Panc1 (cell line): ENCODE measurements at regions not wholly inside any gene's neighbourhood (a gene's known extent, or its start where the extent isn't known, plus 50 kb on each side); places are given as distances from the start of the nearest gene placed in this dataset.

Experiments used
- ATAC-seq: fragments of 200-7000 bp; cut with Tn5 transposase; 2 replicates; pipeline ENCODE4 v1.9.1; 2020; ENCODE audit warnings: mild to moderate bottlenecking, moderate library complexity
- BruUV-seq: library from RNA; stranded (reverse); fragments of 400-500 nt; replicated peaks from 2 replicates; lab custom pipeline; 2021; lab: Mats Ljungman, UMichigan
- CTCF ChIA-PET: fragments of 300-600 bp; sonication (Branson Sonifier 250); formaldehyde crosslinking; loops from one replicate; lab custom pipeline; 2022; ENCODE audit warnings: antibody characterized with exemption; lab: Charles Lee
- POLR2A ChIA-PET: fragments of 300-600 bp; sonication (Branson Sonifier 250); formaldehyde crosslinking; loops from one replicate; lab custom pipeline; 2022; ENCODE audit warnings: antibody characterized with exemption; lab: Charles Lee
- DNase-seq: peaks from one replicate; pipeline ENCODE4 v3.0.0-alpha.2; 2010; ENCODE audit warnings: low read depth, low spot score
- H3K27ac ChIP-seq: 2 replicates; pipeline ENCODE4 v1.5.1; 2011; ENCODE audit warnings: mild to moderate bottlenecking, low read length, inconsistent platforms
- H3K27me3 ChIP-seq: fragments of 200-500 bp; sonication (Bioruptor generic); 2 replicates; pipeline ENCODE4 v1.6.0; 2014; ENCODE audit warnings: low read length, inconsistent platforms; ENCODE audit not compliant: control insufficient read depth, insufficient read depth
- H3K36me3 ChIP-seq: fragments of 200-500 bp; sonication (Bioruptor generic); 2 replicates; pipeline ENCODE4 v1.5.1; 2014; ENCODE audit warnings: inconsistent platforms, mild to moderate bottlenecking, low read length, moderate library complexity; ENCODE audit not compliant: control insufficient read depth, insufficient read depth
- H3K4me1 ChIP-seq: 2 replicates; pipeline ENCODE4 v1.5.1; 2011; ENCODE audit warnings: inconsistent platforms, mild to moderate bottlenecking, low read length, moderate library complexity; ENCODE audit not compliant: control insufficient read depth, insufficient read depth
- H3K4me3 ChIP-seq, 2 experiments: 2 replicates each; pipeline ENCODE4 v1.5.1; 2011 to 2012; ENCODE audit warnings: low read depth in 2 of 2, low read length in 2 of 2, mild to moderate bottlenecking in 2 of 2, inconsistent platforms in 1 of 2, moderate library complexity in 1 of 2
- H3K9me3 ChIP-seq: fragments of 200-500 bp; sonication (Bioruptor generic); 2 replicates; pipeline ENCODE4 v1.5.1; 2014; ENCODE audit warnings: low read depth, mild to moderate bottlenecking, inconsistent platforms, low read length, moderate library complexity; ENCODE audit not compliant: control insufficient read depth, insufficient read depth
- POLR2AphosphoS5 ChIP-seq: IDR thresholded peaks from 2 replicates; pipeline ENCODE4 v1.6.1; 2012; ENCODE audit warnings: mild to moderate bottlenecking, low read depth, low read length, moderate library complexity
- SIN3A ChIP-seq: IDR thresholded peaks from 2 replicates; pipeline ENCODE4 v1.6.1; 2012; ENCODE audit warnings: low read depth, mild to moderate bottlenecking, low read length, moderate library complexity, borderline replicate concordance; ENCODE audit not compliant: insufficient read depth
- TCF7L2 ChIP-seq: IDR thresholded peaks from 2 replicates; pipeline ENCODE4 v1.6.1; 2011; ENCODE audit warnings: mild to moderate bottlenecking, low read depth, low read length, inconsistent platforms
- in situ Hi-C: cut with HindIII; loops from 2 replicates; pipeline ENCODE4 v1.10.0; 2016; ENCODE audit warnings: low sequenced_read_pairs, low pct_unique_long_range_greater_than_20kb
- intact Hi-C: fragments of 100-400 bp; cut with micrococcal nuclease; formaldehyde crosslinking; loops from one replicate; pipeline ENCODE4 v1.10.0; 2022; ENCODE audit not compliant: unreplicated experiment
- TF ChIP-seq, protein P1 (sequence below), 2 experiments: IDR thresholded peaks; 2 replicates each; pipeline ENCODE4 v1.6.1; 2011 to 2012; ENCODE audit warnings: low read depth in 2 of 2, control low read depth in 1 of 2, low read length in 1 of 2, mild to moderate bottlenecking in 1 of 2, moderate library complexity in 1 of 2; ENCODE audit not compliant: insufficient read depth in 1 of 2
- TF ChIP-seq, protein P2 (sequence below): fragments of 450-650 bp; IDR thresholded peaks from 2 replicates; pipeline ENCODE4 v1.5.1; 2017; ENCODE audit warnings: mild to moderate bottlenecking

GRCh38 chr12:25866586-25867378 lies 91.7 kb upstream of the RASSF8 start:
- in situ Hi-C loops (no loop called here), intact Hi-C loops (no loop called here)
- ChIA-PET POLR2A (interaction anchor here (0.7 kb wide), 1 partner anchor 18 kb away, joined by 4 read pairs; no protein-coding TSS in a partner anchor), CTCF (no interaction called here)
- Histone ChIP-seq H3K4me1 (no peaks in the 10 kb centered on the region), H3K9me3 (no peaks in the 10 kb centered on the region), H3K27me3 (peaks cover 4% of the 10 kb centered on the region), H3K27ac (no peak overlapping the region), H3K36me3 (no peaks in the 10 kb centered on the region), H3K4me3 (no peak overlapping the region)
- DNase-seq: no peak
- TF ChIP-seq, protein P1, sequence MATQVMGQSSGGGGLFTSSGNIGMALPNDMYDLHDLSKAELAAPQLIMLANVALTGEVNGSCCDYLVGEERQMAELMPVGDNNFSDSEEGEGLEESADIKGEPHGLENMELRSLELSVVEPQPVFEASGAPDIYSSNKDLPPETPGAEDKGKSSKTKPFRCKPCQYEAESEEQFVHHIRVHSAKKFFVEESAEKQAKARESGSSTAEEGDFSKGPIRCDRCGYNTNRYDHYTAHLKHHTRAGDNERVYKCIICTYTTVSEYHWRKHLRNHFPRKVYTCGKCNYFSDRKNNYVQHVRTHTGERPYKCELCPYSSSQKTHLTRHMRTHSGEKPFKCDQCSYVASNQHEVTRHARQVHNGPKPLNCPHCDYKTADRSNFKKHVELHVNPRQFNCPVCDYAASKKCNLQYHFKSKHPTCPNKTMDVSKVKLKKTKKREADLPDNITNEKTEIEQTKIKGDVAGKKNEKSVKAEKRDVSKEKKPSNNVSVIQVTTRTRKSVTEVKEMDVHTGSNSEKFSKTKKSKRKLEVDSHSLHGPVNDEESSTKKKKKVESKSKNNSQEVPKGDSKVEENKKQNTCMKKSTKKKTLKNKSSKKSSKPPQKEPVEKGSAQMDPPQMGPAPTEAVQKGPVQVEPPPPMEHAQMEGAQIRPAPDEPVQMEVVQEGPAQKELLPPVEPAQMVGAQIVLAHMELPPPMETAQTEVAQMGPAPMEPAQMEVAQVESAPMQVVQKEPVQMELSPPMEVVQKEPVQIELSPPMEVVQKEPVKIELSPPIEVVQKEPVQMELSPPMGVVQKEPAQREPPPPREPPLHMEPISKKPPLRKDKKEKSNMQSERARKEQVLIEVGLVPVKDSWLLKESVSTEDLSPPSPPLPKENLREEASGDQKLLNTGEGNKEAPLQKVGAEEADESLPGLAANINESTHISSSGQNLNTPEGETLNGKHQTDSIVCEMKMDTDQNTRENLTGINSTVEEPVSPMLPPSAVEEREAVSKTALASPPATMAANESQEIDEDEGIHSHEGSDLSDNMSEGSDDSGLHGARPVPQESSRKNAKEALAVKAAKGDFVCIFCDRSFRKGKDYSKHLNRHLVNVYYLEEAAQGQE (IDR thresholded peaks at IDR 0.05; ENCODE audit: insufficient read depth in 1 of 2, low read depth in 2 of 2, low read length in 1 of 2): no peak
- no peak for TF ChIP-seq POLR2AphosphoS5
- TF ChIP-seq, protein P2, sequence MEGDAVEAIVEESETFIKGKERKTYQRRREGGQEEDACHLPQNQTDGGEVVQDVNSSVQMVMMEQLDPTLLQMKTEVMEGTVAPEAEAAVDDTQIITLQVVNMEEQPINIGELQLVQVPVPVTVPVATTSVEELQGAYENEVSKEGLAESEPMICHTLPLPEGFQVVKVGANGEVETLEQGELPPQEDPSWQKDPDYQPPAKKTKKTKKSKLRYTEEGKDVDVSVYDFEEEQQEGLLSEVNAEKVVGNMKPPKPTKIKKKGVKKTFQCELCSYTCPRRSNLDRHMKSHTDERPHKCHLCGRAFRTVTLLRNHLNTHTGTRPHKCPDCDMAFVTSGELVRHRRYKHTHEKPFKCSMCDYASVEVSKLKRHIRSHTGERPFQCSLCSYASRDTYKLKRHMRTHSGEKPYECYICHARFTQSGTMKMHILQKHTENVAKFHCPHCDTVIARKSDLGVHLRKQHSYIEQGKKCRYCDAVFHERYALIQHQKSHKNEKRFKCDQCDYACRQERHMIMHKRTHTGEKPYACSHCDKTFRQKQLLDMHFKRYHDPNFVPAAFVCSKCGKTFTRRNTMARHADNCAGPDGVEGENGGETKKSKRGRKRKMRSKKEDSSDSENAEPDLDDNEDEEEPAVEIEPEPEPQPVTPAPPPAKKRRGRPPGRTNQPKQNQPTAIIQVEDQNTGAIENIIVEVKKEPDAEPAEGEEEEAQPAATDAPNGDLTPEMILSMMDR: no peak
- no peak for TF ChIP-seq TCF7L2
- no peak for TF ChIP-seq SIN3A
- no TSS peak for BruUV-seq
- no peak for ATAC-seq

GRCh38 chr12:25868193-25868592 lies 90.3 kb upstream of the RASSF8 start:
- no peak overlapping the region for H3K4me3 ChIP-seq
- no peak for TF ChIP-seq TCF7L2
- TF ChIP-seq, protein P2: no peak
- TF ChIP-seq, protein P1 (IDR thresholded peaks at IDR 0.05; ENCODE audit: insufficient read depth in 1 of 2, low read depth in 2 of 2, low read length in 1 of 2): no peak
- TF ChIP-seq SIN3A: no peak
- no peak for TF ChIP-seq POLR2AphosphoS5
- no TSS peak for BruUV-seq
- DNase-seq (no peak), ATAC-seq (no peak)
- in situ Hi-C loops (no loop called here), intact Hi-C loops (no loop called here)
- H3K9me3 ChIP-seq: no peaks in the 10 kb centered on the region
- POLR2A ChIA-PET: interaction anchor here (0.6 kb wide), 1 partner anchor 42 kb away, joined by 3 read pairs; no protein-coding TSS in a partner anchor
- peaks cover 5% of the 10 kb centered on the region; the same call in 1 of the 2 replicates for H3K27me3 ChIP-seq
- H3K36me3 ChIP-seq: no peaks in the 10 kb centered on the region
- CTCF ChIA-PET: interaction anchor here (0.7 kb wide), 1 partner anchor 230 kb away, joined by 7 read pairs; no protein-coding TSS in a partner anchor
- H3K4me1 ChIP-seq: no peaks in the 10 kb centered on the region
- H3K27ac ChIP-seq: no peak overlapping the region
